ENCODE measurements at regions not wholly inside any gene's neighbourhood (a gene's known extent, or its start where the extent isn't known, plus 50 kb on each side); places are given as distances from the start of the nearest gene placed in this dataset.

GRCh38 chr5:4542145-4542778 is 597.9 kb upstream of the ADAMTS16 start:
- no peak for DNase-seq (ENCODE audit: low read depth)
- no peak overlapping the region for H3K4me3 ChIP-seq (ENCODE audit: low read length)
- TF ChIP-seq CTCF (conservative IDR thresholded peaks at IDR 0.05; ENCODE audit: low read length) = no peak

GRCh38 chr5:4544049-4544670 is 596.0 kb upstream of the ADAMTS16 start:
- H3K4me3 ChIP-seq (ENCODE audit: low read length) = no peak overlapping the region
- DNase-seq (ENCODE audit: low read depth) = no peak
- no peak for TF ChIP-seq CTCF (conservative IDR thresholded peaks at IDR 0.05; ENCODE audit: low read length)

GRCh38 chr5:4547547-4547946 is 592.6 kb upstream of the ADAMTS16 start:
- TF ChIP-seq CTCF (conservative IDR thresholded peaks at IDR 0.05; ENCODE audit: low read length) = no peak
- no peak overlapping the region for H3K4me3 ChIP-seq (ENCODE audit: low read length)
- DNase-seq (ENCODE audit: low read depth) = no peak

GRCh38 chr5:4548341-4548740 is 591.8 kb upstream of the ADAMTS16 start:
- no peak overlapping the region for H3K4me3 ChIP-seq (ENCODE audit: low read length)
- TF ChIP-seq CTCF (conservative IDR thresholded peaks at IDR 0.05; ENCODE audit: low read length) = no peak
- no peak for DNase-seq (ENCODE audit: low read depth)

- TF ChIP-seq CTCF (conservative IDR thresholded peaks at IDR 0.05; ENCODE audit: low read length) = no peak
- DNase-seq (ENCODE audit: low read depth) = no peak
- H3K4me3 ChIP-seq (ENCODE audit: low read length) = no peak overlapping the region
Measured at GRCh38 chr5:4549351-4549750, 590.8 kb upstream of the ADAMTS16 start.

GRCh38 chr5:4551034-4551433 is 589.1 kb upstream of the ADAMTS16 start:
- DNase-seq (ENCODE audit: low read depth) = no peak
- no peak overlapping the region for H3K4me3 ChIP-seq (ENCODE audit: low read length)
- TF ChIP-seq CTCF (conservative IDR thresholded peaks at IDR 0.05; ENCODE audit: low read length) = no peak

- DNase-seq (ENCODE audit: low read depth) = no peak
- H3K4me3 ChIP-seq (ENCODE audit: low read length) = no peak overlapping the region
- TF ChIP-seq CTCF (conservative IDR thresholded peaks at IDR 0.05; ENCODE audit: low read length) = no peak
Measured at GRCh38 chr5:4553130-4553529, 587.0 kb upstream of the ADAMTS16 start.

All from AG10803 (cell line).